ENCODE measurements at regions not wholly inside any gene's neighbourhood (a gene's known extent, or its start where the extent isn't known, plus 50 kb on each side); places are given as distances from the start of the nearest gene placed in this dataset.

GRCh38 chr13:73934771-73935170, 199.4 kb downstream of the KLF12 start:
- no peak for DNase-seq (ENCODE audit: low read depth)

- peak; percentile 22 for DNase-seq (ENCODE audit: low read depth)
These were observed 200.0 kb downstream of the KLF12 start for GRCh38 chr13:73934215-73934641.

GRCh38 chr13:73933795-73934194, 200.4 kb downstream of the KLF12 start:
- DNase-seq (ENCODE audit: low read depth): no peak

GRCh38 chr13:73932091-73932490, 202.1 kb downstream of the KLF12 start:
- no peak for DNase-seq (ENCODE audit: low read depth)

GRCh38 chr13:73929287-73929932, 204.8 kb downstream of the KLF12 start:
- DNase-seq (ENCODE audit: low read depth): no peak

GRCh38 chr13:73924607-73925006, 209.6 kb downstream of the KLF12 start:
- no peak for DNase-seq (ENCODE audit: low read depth)

GRCh38 chr13:73922493-73923393, 211.5 kb downstream of the KLF12 start:
- DNase-seq (ENCODE audit: low read depth): peak; percentile 53

- no peak for DNase-seq (ENCODE audit: low read depth)
These were observed 215.5 kb downstream of the KLF12 start for GRCh38 chr13:73918691-73919090.

GRCh38 chr13:73913751-73914518, 220.3 kb downstream of the KLF12 start:
- no peak for DNase-seq (ENCODE audit: low read depth)

- DNase-seq (ENCODE audit: low read depth): peak; percentile 65
These were observed 221.0 kb downstream of the KLF12 start for GRCh38 chr13:73913079-73913740.

GRCh38 chr13:73911361-73911760, 222.8 kb downstream of the KLF12 start:
- no peak for DNase-seq (ENCODE audit: low read depth)

GRCh38 chr13:73910733-73911132, 223.5 kb downstream of the KLF12 start:
- no peak for DNase-seq (ENCODE audit: low read depth)

GRCh38 chr13:73908809-73909208, 225.4 kb downstream of the KLF12 start:
- no peak for DNase-seq (ENCODE audit: low read depth)

GRCh38 chr13:73904625-73905024, 229.6 kb downstream of the KLF12 start:
- no peak for DNase-seq (ENCODE audit: low read depth)

GRCh38 chr13:73903561-73903960, 230.6 kb downstream of the KLF12 start:
- no peak for DNase-seq (ENCODE audit: low read depth)

- no peak for DNase-seq (ENCODE audit: low read depth)
These were observed 231.4 kb downstream of the KLF12 start for GRCh38 chr13:73902847-73903246.

- no peak for DNase-seq (ENCODE audit: low read depth)
These were observed 231.9 kb downstream of the KLF12 start for GRCh38 chr13:73902296-73902695.

- DNase-seq (ENCODE audit: low read depth): no peak
These were observed 232.7 kb downstream of the KLF12 start for GRCh38 chr13:73901324-73902068.

- DNase-seq (ENCODE audit: low read depth): no peak
These were observed 233.6 kb downstream of the KLF12 start for GRCh38 chr13:73900591-73900990.

- no peak for DNase-seq (ENCODE audit: low read depth)
These were observed 235.3 kb downstream of the KLF12 start for GRCh38 chr13:73898899-73899298.

- no peak for DNase-seq (ENCODE audit: low read depth)
These were observed 235.9 kb downstream of the KLF12 start for GRCh38 chr13:73898276-73898675.
